ENCODE measurements at regions not wholly inside any gene's neighbourhood (a gene's known extent, or its start where the extent isn't known, plus 50 kb on each side); places are given as distances from the start of the nearest gene placed in this dataset.

DNA sequence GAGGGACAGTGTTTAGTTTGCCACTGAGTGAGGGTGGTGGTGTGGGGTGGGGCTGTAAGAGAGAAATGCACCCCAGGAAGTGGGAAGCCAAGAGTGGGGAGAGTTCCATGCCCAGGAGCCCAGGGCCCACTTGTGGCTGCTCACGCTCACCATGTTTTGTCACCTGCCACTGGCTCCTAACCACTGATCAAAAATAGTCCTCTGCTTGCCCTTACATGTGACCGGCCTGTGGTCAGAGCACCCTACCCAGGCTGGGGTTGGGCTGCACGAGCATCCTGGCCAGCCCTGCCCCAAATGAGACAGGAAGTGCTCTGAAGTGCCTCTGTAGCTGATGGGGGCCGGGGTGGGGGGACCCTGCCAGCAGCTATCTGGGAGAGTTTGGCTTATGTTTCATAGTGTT is 216.3 kb downstream of the RPLP1 start:
- ATAC-seq (no peak), DNase-seq (ENCODE audit: low read depth, low spot score) (no peak)
- ChIA-PET CTCF (no interaction called here), POLR2A (no interaction called here)
- H3K36me3 ChIP-seq (ENCODE audit: control insufficient read depth, insufficient read depth, low read length), result no peaks in the 10 kb centered on the region
- no peaks in the 10 kb centered on the region for H3K9me3 ChIP-seq (ENCODE audit: control insufficient read depth, insufficient read depth, low read depth, low read length)
- in situ Hi-C loops (cut with HindIII; ENCODE audit: low pct_unique_long_range_greater_than_20kb, low sequenced_read_pairs), result no loop called here
- H3K27me3 ChIP-seq (ENCODE audit: control insufficient read depth, insufficient read depth, low read length), result no peaks in the 10 kb centered on the region
- H3K4me3 ChIP-seq (ENCODE audit: low read depth in 2 of 2, low read length in 2 of 2), result no peak overlapping the region
- no peaks in the 10 kb centered on the region for H3K4me1 ChIP-seq (ENCODE audit: control insufficient read depth, insufficient read depth, low read length)
- intact Hi-C loops (cut with micrococcal nuclease; ENCODE audit: unreplicated experiment), result no loop called here
- TF ChIP-seq, protein P1, sequence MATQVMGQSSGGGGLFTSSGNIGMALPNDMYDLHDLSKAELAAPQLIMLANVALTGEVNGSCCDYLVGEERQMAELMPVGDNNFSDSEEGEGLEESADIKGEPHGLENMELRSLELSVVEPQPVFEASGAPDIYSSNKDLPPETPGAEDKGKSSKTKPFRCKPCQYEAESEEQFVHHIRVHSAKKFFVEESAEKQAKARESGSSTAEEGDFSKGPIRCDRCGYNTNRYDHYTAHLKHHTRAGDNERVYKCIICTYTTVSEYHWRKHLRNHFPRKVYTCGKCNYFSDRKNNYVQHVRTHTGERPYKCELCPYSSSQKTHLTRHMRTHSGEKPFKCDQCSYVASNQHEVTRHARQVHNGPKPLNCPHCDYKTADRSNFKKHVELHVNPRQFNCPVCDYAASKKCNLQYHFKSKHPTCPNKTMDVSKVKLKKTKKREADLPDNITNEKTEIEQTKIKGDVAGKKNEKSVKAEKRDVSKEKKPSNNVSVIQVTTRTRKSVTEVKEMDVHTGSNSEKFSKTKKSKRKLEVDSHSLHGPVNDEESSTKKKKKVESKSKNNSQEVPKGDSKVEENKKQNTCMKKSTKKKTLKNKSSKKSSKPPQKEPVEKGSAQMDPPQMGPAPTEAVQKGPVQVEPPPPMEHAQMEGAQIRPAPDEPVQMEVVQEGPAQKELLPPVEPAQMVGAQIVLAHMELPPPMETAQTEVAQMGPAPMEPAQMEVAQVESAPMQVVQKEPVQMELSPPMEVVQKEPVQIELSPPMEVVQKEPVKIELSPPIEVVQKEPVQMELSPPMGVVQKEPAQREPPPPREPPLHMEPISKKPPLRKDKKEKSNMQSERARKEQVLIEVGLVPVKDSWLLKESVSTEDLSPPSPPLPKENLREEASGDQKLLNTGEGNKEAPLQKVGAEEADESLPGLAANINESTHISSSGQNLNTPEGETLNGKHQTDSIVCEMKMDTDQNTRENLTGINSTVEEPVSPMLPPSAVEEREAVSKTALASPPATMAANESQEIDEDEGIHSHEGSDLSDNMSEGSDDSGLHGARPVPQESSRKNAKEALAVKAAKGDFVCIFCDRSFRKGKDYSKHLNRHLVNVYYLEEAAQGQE (IDR thresholded peaks at IDR 0.05; ENCODE audit: insufficient read depth in 1 of 2, low read depth in 2 of 2, low read length in 1 of 2), result no peak
- TF ChIP-seq TCF7L2 (IDR thresholded peaks at IDR 0.05; ENCODE audit: low read depth, low read length), result no peak
- no TSS peak for BruUV-seq (replicated peaks)
- no peak overlapping the region for H3K27ac ChIP-seq (ENCODE audit: low read length)

DNA sequence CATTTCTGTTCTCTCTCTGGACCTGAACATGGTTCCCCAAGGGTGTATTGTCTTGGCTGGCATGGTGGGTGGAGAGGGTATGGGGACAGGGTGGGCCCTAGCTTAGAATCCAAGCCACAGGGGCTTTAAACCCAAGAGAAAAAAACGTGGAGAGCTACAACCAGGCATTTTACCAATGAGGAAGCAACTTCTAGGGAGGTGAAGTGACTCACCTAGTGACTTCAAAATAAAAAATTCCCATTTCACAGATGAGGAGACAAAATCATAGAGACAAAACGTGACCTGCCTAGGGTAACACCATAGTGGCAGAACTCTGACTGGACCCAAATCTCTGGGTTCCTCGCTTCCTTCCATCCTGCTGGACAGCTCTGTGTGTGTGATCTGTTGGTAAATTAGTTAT is 216.8 kb downstream of the RPLP1 start:
- no peaks in the 10 kb centered on the region for H3K9me3 ChIP-seq (ENCODE audit: control insufficient read depth, insufficient read depth, low read depth, low read length)
- no TSS peak for BruUV-seq (replicated peaks)
- DNase-seq (ENCODE audit: low read depth, low spot score), result no peak
- ChIA-PET POLR2A (no interaction called here), CTCF (no interaction called here)
- no peak overlapping the region for H3K27ac ChIP-seq (ENCODE audit: low read length)
- no peak overlapping the region for H3K4me3 ChIP-seq (ENCODE audit: low read depth in 2 of 2, low read length in 2 of 2)
- in situ Hi-C loops (cut with HindIII; ENCODE audit: low pct_unique_long_range_greater_than_20kb, low sequenced_read_pairs) (no loop called here), intact Hi-C loops (cut with micrococcal nuclease; ENCODE audit: unreplicated experiment) (no loop called here)
- ATAC-seq, result no peak
- H3K4me1 ChIP-seq (ENCODE audit: control insufficient read depth, insufficient read depth, low read length), result no peaks in the 10 kb centered on the region
- no peaks in the 10 kb centered on the region for H3K27me3 ChIP-seq (ENCODE audit: control insufficient read depth, insufficient read depth, low read length)
- H3K36me3 ChIP-seq (ENCODE audit: control insufficient read depth, insufficient read depth, low read length), result no peaks in the 10 kb centered on the region
- TF ChIP-seq SIN3A (IDR thresholded peaks at IDR 0.05; ENCODE audit: borderline replicate concordance, insufficient read depth, low read depth, low read length), result no peak
- no peak for TF ChIP-seq POLR2AphosphoS5 (IDR thresholded peaks at IDR 0.05; ENCODE audit: low read depth, low read length)
- TF ChIP-seq TCF7L2 (IDR thresholded peaks at IDR 0.05; ENCODE audit: low read depth, low read length), result no peak
- TF ChIP-seq, protein P2, sequence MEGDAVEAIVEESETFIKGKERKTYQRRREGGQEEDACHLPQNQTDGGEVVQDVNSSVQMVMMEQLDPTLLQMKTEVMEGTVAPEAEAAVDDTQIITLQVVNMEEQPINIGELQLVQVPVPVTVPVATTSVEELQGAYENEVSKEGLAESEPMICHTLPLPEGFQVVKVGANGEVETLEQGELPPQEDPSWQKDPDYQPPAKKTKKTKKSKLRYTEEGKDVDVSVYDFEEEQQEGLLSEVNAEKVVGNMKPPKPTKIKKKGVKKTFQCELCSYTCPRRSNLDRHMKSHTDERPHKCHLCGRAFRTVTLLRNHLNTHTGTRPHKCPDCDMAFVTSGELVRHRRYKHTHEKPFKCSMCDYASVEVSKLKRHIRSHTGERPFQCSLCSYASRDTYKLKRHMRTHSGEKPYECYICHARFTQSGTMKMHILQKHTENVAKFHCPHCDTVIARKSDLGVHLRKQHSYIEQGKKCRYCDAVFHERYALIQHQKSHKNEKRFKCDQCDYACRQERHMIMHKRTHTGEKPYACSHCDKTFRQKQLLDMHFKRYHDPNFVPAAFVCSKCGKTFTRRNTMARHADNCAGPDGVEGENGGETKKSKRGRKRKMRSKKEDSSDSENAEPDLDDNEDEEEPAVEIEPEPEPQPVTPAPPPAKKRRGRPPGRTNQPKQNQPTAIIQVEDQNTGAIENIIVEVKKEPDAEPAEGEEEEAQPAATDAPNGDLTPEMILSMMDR (IDR thresholded peaks at IDR 0.05), result no peak
- TF ChIP-seq, protein P1 (IDR thresholded peaks at IDR 0.05; ENCODE audit: insufficient read depth in 1 of 2, low read depth in 2 of 2, low read length in 1 of 2), result no peak
